Astrocyte of the hippocampus (primary cell): ENCODE measurements at regions not wholly inside any gene's neighbourhood (a gene's known extent, or its start where the extent isn't known, plus 50 kb on each side); places are given as distances from the start of the nearest gene placed in this dataset.

Experiments used
- DNase-seq: peaks from one replicate; pipeline ENCODE4 v3.0.0; 2011; ENCODE audit warnings: low read depth, low spot score

DNA sequence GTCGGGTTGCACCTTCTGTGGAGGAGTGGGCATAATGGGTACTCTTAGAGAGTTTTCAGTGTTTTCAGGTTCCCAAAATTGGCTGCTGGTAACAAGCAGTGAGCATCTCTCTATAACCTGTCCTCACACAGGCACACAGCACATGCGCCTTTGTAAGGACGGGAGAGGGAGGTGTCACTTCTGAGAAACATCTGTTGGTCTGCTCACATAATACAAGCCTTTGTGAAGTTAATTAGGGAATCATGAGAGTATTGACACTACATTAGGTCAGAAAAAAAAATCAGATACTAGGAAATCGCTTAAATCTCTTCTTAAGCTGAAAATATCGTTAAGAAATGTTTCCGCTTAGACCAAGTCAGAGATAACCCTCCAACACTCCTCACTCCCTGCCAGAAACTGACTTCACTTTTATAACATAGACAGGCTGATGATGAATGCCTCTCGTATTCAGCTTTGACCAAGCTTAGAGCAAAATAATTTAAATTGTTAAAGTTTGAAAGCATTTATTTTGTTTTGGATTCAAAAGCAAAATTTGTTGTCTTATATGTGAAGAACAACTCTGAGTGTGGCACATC, 769.7 kb downstream of the TNS3 start:
- no peak for DNase-seq

DNA sequence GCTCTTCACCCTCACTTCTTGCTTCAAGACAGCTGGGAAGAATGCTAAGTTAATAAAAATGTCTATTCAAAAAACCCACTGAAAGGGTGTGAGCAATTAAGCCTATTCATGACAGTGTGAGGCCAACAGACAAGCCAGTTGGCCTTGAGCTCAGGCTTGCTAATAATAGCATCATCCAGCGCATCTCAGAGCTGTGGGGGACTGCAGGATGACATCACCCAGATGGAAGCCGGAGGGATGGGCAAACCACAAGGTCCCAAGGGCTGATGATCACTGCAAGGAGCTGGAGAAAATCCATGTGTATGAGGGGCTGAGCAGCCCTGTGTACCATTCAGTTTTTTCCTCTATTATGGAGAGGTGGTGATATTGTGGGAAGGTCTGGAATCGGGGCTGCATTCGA, 770.4 kb downstream of the TNS3 start:
- DNase-seq, result peak; percentile 81

DNA sequence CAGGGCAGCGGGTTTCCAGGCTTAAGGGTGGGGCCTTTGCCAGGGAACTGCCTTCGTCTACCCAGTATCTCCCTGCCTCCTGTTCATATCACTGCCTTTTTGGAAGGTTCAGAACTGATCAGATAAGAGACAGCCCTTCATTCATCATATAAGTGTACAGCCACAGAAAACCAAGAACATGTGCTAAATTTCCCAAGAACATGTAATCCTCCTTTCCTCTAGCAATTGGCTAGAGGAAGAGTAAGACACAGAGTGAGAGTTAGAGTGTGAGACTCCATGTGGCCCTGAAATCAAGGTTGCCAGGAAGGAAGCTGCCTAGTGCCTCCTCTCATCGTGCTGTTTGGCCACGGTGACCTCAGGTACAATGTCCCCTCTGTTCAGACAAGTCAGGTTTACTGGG, 770.9 kb downstream of the TNS3 start:
- no peak for DNase-seq

DNA sequence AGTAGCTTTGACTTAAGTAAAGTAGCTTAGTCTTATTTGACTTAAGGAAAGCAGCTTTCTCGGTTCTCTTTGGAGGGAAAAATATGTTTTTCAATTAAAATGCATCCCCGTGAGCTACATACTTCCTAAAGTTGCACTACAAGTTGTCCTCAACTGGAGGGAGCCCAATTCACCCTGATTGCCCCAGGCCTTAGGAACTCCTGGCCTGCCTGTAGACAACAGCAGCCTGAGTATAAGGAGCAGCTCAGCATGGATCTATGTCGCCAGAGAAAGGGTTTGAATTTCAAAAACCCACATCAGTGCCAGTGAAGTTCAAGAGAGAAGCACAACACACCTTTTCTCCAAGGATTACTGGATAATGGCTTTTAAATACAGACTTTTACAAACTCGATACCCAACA, 772.0 kb downstream of the TNS3 start:
- no peak for DNase-seq

DNA sequence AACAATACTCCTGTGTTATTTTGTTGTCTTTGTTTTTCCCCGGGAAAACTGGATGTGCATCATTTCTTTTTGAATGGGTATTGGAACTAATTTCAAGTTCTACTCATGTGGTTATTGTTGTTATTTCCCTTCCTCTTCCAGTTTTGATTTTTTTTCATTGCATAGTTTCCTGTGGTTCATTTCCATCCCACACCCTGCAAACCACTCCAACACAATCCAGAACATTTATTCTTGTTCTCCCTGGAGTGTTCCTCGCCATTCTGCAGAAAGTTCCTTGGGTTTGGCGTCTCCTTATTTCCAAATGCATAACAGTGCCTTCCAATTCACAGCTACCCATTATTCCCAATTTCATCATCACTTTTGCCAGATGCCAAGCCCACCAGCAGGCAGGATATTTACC, 775.1 kb downstream of the TNS3 start:
- no peak for DNase-seq

DNA sequence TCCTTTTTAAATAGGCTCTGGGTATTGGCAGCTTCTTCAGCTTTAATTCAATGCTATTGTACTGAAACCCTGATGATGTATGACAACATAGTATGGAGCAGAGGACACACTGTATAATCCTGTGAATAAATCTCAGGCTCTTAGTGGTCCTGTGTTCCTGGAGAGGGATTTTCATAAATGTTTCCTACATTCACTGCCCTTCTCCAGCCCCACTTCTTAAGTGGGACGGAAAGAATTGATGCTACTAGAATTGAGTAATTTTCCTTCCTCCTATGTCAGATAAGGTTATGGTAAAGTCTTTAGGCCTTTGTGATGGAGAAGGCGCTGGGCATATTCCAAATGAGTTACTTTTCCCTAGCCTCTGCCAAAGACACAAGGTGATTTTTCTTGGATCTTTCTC, 779.4 kb downstream of the TNS3 start:
- no peak for DNase-seq

DNA sequence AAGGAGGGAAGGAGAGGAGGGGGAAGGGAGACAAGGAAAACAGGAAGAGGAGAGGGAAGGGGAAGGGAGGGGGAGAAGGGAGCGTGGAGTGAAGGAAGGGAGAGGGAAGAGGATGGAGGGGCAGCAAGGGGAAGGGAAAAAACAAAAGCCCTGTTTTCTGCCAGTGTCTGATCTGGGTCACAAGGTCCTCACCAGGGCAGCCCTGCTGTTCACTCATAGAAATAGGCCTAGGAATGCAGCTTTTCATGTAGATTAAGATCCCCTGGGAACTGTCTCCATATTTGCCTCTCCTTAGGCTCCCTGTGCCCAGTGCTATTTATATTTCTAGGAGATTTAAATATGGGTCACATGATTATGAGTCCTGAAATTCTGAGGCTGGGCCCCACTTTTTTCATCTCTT, 790.7 kb downstream of the TNS3 start:
- no peak for DNase-seq

DNA sequence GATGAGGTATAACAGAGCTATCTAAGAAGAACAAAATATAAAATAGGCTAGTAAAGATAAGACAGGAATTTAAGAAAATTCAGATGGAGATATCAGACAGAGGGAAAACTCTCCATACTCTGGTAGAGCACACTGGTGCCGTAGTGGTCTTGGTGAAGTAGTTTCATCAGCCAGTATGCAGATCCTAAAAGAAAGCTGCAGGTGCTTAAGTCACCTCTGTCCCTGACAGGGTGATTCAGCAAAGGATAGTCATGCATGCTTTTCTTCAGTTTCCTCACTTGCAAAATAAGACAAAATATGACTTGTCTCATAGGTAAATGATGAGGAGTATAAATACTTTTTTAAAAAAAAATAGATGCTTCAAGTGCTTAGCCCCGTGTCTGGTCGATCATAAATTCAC, 794.9 kb downstream of the TNS3 start:
- DNase-seq, result no peak

DNA sequence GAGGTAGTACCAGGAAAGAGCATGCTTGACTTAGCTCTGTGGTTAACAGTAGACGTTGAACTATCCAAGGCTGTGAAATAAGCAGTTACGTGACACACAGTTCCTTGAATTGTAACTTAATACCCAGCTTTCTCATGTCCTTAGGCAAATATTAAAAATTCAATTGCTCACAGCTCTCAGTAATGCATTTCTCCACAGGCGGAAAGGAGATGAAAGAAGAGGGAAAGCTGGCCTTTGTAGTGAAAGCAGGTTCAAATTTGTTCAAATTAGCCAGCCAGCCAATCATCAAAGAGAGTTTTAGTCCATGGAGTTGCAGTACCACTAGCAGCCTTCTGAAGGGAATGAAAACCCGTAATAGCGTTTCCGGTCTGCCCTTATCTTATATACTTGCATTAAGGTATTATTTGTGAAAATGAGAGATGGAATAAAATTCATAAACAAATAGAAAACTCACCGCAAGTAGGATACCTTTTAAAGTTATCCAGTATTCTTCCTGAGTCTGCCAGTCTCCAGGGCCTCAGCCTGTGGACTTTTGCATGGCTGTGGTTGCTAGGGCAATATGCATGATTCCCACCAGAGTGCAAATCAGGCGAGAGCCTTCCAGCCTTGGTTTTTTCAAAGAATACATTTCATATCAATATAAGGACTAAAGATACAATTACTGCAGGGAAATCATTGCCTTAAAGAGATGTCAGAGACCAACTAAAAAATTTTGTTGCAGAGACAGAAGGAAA, 795.5 kb downstream of the TNS3 start:
- DNase-seq, result peak; percentile 65

DNA sequence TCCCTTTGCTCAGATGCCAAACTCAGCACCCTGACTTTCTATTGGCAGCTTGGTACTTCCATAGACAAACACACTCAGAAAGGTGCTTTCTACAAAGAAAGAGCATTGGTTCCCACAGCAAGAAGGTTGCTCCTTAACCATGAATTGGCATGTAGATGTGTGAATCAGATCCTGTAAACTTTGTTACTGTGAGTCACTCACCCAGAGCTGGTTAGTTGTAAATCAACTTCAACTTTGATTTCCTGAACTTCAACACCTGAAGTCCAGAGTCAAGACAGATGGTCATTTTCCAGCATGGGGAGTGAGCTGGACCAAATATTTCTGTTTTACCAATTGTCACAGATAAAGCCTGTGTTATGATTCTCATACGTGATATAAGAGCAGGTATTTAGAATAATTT, 797.2 kb downstream of the TNS3 start:
- peak; percentile 63 for DNase-seq

DNA sequence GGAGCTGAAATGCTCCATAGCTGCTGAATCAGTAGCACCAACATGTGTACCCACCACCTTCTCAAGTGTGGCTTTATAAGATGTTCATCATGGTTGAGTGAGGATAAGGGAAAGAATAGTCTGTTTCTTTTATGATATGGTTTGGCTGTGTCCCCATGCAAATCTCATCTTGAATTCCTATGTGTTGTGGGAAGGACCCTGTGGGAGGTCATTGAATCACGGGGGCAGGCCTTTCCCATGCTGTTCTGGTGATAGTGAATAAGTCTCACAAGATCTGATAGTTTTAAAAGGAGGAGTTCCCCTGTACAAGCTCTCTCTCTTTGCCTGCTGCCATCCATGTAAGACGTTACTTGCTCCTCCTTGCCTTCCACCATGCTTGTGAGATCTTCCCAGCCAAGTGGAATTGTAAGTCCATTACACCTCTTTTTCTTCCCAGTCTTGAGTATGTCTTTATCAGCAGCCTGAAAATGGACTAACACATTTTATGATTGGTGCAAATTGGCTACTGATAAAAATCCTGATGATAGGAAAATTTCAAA, 799.9 kb downstream of the TNS3 start:
- no peak for DNase-seq

DNA sequence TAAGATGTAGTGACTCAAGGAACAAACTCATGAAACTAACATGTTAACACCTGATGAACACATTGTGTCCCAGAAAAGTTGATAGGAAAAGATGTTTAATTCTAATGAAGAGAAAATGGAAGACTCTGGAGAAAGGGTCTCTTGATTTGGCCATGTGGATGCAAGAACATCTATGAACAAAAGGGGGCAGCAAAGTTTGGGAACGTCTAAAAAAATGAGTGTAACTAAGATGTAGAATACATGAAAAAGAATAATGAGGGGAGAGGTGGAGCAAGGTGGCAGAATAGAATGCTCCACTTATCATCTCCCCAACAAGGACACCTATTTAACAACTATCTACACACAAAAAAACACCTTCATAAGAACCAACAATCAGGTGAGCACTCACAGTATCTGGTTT, 805.1 kb downstream of the TNS3 start:
- DNase-seq, result peak; percentile 34

DNA sequence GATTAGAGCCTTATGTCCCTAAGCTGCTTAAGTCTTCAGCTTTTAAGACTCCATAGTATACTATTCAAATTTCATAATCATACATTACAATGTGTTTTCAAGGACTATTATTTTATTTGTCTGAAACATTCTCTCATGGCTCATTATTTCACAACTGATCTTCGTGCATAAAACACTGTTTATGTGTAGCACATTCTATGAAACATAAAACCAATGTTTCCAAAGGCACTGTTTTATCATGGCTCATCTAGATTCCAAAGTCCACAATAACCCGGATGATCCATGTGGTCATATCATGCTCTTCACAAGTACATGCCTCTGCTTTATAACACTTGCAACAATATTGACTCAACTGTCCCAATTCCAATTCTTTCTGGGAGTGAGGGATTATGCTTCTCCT, 806.1 kb downstream of the TNS3 start:
- no peak for DNase-seq

DNA sequence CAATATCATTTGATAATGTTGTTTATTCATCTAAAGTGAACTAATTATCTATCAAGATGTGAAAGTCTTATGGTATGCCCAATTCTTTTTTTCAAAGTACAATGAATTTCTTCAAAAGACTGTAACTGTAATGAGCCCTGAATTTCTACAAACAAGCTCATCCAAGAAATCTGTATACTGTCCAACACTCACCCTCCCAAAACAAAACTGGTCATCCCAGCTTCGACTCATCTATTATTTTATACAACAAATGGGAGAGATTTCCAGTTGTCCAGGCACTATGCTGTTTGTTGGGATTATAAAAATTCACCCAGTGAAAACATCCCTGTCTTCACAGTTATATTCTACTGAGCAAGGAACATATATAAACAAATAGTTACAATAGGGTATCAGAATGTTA, 806.9 kb downstream of the TNS3 start:
- DNase-seq, result no peak

DNA sequence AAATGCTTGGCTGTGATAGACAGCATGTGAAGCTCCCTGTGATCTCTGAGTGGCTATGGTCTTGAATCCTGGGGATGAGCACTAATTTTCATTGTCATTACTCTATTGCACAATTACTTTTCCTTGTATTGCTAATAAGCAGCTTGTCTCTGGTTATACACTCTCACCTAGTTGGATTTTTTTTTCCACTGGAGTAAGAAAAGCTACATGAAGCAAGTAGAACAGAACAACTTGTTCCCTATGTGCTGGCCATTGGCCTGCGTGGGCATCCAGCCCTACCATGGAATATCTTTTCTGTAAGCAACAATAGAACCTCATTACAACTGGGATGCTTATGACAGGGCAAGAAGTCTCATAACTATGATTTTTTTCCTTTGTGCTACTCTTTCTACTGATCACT, 807.4 kb downstream of the TNS3 start:
- no peak for DNase-seq

DNA sequence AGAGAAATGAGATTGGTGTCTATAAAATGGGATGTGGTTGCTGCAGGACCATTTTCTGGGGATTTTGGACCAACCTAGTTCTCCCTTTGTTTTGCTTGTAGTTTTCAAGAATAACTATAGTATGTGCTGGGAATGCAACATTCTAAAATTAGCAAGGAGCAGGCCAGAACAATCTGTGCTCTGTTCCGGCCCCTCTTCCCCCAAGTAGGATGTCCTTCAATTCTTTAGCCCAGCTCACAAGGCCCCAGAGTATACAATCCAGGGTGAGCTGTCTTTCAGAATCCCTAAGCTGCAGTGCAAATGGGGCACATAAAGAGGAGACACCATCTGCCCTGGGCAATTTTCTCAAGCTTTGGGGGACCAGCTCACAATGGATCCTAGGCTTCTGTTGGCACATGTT, 809.1 kb downstream of the TNS3 start:
- DNase-seq, result no peak

DNA sequence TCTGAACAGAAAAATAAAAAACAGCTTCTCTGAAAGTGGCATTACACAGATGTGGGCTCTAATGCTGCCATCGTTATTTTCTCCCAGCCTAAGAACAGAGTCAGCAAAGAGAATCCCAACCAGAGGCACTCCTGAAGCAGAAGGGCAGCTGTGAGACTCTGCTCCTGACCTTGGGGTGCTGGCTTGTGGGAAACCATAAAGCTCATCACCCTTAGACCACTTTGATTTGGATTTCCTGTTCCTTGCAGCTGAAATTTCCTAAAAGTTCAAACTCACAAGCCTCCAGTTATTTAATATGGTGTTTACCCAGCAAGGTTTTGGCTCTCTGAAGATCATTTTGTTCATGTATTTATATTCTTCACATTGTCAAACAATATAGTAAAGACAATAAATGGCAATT, 814.8 kb downstream of the TNS3 start:
- no peak for DNase-seq

DNA sequence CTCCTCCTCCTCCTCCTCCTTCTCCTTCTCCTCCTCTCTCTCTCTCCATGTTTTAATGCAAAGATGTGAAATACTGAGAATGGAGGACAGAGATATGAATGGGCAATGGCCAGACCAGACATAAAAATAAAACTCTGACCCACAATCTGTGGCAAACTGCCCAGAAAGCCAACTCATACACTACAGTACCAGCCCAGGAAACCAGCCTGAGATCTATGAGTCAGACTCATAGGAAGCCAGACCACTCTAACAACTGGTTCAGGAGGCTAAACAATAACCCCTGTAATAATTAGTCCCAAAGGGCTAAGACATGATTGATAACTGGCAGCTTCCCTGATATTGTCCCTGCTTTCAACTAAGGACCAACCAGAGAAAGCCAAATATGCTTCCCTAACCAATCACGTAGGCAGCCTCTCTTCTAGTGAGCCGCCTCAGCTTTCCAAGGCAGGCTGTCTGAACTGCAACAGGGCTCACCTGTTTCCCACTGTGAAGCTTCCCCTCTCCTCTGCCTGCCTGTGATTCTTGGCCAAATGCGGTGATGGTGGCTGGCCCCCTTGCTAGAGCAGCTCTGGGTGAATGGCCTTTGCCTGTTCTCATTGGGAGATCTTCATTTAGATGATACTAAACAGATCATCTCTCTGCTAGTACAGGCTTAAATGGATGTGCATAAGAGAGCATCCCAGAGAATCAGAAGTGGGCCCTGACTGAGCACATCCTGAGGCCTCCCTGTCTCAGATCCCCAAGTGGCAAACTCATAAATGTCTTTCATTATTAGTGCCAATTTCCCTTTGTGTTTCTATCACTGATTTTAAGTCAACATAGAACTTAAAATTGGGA, 817.6 kb downstream of the TNS3 start:
- DNase-seq, result peak; percentile 97

DNA sequence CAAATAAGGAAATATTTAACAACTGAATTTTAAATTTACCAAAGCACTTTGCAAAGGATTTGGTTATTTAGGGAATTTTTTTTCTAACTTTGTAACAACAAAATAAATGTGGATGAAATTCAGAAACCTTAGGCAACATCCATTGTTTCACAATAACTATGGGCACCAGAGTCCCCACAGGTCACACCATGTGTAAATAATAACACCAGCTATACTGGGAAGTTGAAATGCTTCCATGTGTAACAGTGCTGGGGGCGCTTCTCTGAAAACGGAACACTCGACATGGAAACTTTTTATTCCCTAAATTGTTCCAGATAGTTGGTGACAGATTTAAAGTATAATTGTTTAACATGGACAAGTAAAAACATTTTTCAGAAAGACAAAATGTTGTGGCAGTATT, 818.6 kb downstream of the TNS3 start:
- no peak for DNase-seq

DNA sequence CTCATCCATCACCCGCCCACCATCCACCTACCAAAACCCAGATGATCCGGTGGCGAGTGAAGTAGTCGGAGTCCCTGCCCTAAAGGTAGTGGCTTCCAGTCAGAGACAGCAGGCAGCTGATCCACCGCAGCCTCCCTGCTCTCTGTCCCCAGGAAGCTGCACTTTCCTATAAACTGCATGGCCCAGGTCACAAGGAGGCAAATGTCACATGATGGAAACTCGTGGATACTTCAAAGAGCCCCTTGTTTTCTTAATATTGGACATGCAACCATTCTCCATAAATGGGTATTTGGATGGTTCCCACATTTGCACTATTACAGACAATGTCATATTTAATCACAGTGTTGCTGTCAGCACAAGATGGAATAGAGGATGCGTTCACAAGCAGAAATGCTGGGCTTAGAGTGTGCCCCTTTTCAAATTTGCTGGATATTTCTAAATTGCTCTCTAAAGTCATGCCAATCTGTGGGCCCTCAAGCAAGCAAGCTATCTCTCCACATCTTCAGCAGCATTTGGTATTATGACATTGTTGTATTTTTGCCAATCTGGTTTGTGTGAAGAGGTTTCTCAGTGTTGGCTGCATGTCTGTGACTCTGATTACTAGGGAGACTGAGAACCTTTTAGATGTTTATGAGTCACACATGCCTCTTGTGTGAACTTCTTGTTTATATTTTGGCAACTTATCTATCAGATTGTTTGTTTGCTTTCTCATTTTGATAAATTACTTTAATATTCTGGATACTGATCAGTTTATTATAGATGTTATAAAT, 822.0 kb downstream of the TNS3 start:
- peak; percentile 60 for DNase-seq

DNA sequence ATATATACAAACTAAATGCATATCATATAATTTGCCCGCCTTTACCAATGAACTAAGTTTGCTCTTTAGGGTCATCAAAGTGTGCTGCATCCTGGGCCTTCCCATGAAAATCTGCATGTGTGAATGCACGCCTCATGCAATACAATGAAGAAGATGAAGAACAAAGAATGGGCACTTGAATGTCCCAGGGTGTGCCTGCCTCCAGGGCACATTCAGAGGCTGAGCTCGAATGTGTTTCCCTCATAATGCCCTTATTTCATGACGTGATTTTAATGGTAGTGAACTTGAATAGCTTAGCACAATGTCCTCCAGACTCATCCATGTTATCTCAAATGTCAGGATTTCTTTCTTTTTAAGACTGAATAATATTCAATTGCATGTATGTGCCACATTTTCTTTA, 824.9 kb downstream of the TNS3 start:
- no peak for DNase-seq

DNA sequence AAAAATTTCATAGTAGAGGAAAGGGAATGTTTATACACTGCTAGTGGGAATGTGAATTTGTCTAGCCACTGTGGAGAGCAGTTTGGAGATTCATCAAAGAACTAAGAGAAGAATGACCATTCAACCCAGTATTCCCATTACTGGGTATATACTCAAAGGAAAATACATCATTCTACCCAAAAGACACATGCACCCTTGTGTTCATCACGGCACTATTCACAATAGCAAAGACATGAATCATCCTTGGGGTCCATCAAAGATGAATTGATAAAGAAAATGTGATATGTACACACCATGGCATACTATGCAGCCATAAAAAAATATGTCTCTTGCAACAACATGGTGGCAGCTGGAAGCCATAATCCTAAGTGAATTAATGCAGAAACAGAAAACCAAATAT, 825.7 kb downstream of the TNS3 start:
- no peak for DNase-seq
